ENCODE measurements at regions not wholly inside any gene's neighbourhood (a gene's known extent, or its start where the extent isn't known, plus 50 kb on each side); places are given as distances from the start of the nearest gene placed in this dataset.
"Not testable (repeated sequence)": the region's sequence is repeated elsewhere in the genome, so short reads cannot be mapped to it uniquely, and the experiment has no call there.

DNA sequence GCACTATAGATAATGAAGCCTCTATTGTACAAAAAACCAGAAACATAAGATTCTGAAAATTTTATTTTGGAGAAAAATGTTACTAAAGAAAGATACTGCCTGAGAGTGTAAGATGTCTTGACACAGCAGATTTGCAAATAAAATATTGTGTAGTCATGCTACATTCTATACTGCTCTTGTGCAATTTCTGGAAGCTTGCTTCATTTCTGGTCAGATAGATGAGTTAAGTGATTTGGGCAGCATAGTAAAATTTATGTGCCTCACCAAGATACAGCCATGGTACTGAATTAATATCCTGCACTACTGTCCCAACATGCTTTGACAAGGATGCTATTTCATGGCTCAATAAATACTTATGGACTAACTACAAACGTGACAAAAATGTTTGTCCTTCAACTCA lies 55.1 kb upstream of the STARD13 start:
- no peak for DNase-seq (ENCODE audit: low read depth in 3 of 3, low spot score in 2 of 3)

GRCh38 chr13:33341861-33342452 lies 56.4 kb upstream of the STARD13 start:
- DNase-seq (ENCODE audit: low read depth in 3 of 3, low spot score in 2 of 3), result no peak

DNA sequence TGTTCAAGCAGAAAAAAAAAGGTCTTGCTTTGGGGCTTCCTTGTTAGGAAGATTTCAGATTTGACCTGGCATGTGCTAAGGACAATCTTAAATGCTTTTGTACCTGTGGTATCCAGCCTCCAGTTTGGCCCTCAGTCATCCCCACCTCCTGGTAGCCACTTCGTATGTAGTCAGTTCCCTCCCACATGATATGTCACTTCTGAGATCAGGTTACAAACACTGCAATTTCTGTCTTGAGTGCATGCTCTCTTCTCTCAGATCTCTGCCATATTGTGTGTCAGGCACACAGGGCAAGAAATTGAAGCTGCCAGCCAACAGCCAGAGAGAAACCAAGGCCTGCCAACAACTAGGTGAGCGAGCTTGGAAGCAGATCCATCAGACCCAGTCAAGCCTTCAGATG lies 60.3 kb upstream of the STARD13 start:
- DNase-seq (ENCODE audit: low read depth in 3 of 3, low spot score in 2 of 3), result no peak

- no peak for DNase-seq (ENCODE audit: low read depth in 3 of 3, low spot score in 2 of 3)
These were observed 62.3 kb upstream of the STARD13 start for GRCh38 chr13:33347861-33348260.

DNA sequence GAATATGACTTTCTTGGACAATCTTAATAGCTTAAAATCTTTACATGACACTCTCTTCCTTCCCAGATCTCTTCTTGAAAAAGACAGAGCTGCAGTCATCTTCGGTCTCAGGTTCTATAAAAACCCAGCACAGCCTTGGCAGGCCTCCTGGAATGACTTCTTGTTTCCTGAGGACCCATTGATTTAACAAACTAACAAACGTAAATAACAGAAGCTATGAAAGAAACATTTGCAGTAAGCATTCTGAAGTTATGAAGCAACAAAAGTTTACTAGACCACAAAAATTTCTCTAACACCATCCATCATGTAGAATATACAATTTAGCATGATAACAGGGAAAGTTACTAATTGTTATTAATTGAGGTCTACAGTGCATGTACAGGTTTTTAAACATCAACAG lies 62.8 kb upstream of the STARD13 start:
- no peak for DNase-seq (ENCODE audit: low read depth in 3 of 3, low spot score in 2 of 3)

- no peak for DNase-seq (ENCODE audit: low read depth in 3 of 3, low spot score in 2 of 3)
These were observed 63.9 kb upstream of the STARD13 start for GRCh38 chr13:33349288-33349985.

DNA sequence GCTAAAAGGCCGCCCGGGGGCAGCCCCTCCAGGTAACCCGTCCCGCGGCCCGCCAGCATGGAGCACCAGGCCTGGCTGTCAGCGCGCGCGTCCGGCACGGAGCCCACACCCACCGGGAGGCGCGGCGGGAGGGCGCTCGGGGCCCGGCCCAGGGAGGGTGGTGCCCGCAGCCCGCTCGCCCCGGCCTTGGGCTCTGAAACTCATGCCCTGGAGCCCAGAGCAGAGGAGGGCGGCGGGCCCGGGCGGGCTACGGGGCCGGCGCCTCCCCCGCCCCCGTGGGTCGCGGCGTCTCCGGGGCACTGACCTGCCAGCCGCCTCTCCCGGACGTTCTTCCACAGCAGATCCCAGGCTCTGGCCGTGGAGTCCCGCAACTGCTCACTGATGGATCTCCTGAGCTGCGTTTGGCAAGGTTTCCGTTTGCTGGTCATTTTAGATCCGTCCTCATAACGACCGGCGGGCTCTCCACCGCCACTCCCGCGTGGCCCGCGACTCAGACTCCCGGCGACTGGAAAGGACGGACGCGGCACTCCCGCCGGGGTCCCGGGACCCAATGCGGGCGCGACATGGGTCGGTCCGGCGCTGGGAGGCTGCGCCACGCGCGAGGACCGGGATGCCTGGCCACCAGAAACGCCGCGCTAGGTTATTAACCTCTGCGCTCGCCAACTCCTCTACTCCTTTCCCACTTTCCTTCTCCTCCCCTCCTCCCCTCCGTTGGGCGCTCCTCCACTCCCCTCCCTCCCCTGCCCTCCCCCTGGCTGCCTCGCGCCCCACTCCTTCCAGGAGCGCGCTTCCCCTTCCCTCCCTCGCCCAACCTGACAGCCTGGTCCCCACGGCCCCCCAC lies 64.7 kb upstream of the STARD13 start:
- DNase-seq (ENCODE audit: low read depth in 3 of 3, low spot score in 2 of 3), result no peak

GRCh38 chr13:33351319-33351718 lies 65.8 kb upstream of the STARD13 start:
- DNase-seq (ENCODE audit: low read depth in 3 of 3, low spot score in 2 of 3), result no peak

DNA sequence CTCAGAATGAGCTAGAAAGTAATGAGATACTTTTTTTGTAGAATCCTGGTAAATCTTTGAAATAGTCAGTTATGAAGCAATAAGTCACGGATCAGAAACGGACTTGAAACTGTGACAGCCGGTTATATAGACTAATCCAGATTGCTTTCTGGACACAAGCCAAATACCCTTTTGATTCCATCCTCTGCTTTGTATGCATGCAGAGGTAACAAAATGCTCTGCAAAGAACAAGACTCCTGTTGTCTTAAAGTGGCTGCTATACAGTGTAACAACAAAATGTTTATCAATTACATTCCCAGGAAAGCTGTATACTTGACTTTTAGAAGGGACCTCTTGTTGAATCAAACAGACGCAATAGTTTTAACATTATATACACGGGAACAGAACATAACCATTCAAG lies 66.5 kb upstream of the STARD13 start:
- DNase-seq (ENCODE audit: low read depth in 3 of 3, low spot score in 2 of 3), result no peak

- no peak for DNase-seq (ENCODE audit: low read depth in 3 of 3, low spot score in 2 of 3)
These were observed 67.0 kb upstream of the STARD13 start for GRCh38 chr13:33352526-33352925.

- no peak for DNase-seq (ENCODE audit: low read depth in 3 of 3, low spot score in 2 of 3)
These were observed 67.7 kb upstream of the STARD13 start for GRCh38 chr13:33353210-33353609.

DNA sequence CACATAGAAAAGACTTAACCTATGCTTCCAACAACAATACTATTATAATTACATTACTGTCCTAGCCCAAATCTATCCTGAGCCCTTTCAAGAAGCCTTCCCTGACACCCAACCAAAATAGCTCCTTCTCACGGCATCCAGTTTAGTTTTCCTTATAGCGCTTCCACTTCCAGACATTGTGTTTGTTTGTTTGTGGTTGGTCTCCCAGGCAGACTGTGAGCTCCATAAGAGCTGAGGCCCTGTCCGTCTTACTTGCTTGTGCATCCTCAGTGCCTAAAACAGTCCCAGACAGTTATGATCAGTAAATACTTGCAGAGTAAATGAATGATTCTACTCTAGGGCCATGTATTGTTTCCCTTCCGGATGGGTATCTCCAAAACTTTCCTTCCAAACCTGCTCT lies 68.1 kb upstream of the STARD13 start:
- no peak for DNase-seq (ENCODE audit: low read depth in 3 of 3, low spot score in 2 of 3)

DNA sequence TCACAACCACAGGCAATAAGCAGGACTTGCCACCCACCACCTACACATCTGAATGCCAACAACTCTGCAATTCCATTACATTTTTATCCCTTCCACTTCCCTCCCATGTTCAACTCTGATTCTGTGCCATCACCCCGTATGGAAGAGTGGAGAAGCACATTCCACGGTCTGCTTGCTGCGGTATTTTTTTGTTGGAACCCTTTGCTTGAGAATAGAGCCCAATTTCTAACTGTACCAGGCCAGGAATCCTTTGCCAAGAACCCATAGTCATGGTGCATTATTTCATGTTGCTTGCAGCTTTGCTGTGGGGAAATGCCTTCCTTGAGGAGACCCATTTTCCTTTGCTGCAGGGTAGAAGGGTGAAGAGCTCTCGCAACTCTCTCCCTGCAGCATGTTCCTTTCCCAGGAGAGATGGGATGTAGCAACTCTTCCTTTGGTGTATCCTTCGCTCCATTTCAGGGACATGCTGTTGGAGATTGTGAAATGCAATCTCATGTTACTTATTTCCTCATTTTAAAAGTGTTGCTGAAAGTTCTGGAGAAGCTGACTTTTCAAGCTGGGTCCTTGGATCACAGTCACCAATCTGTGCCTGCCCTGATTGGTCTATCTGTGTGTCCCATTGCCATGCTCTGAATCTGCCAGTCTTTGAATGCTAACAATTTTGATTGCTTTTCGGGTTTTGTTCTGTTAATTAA lies 69.8 kb upstream of the STARD13 start:
- DNase-seq (ENCODE audit: low read depth in 3 of 3, low spot score in 2 of 3), result no peak

DNA sequence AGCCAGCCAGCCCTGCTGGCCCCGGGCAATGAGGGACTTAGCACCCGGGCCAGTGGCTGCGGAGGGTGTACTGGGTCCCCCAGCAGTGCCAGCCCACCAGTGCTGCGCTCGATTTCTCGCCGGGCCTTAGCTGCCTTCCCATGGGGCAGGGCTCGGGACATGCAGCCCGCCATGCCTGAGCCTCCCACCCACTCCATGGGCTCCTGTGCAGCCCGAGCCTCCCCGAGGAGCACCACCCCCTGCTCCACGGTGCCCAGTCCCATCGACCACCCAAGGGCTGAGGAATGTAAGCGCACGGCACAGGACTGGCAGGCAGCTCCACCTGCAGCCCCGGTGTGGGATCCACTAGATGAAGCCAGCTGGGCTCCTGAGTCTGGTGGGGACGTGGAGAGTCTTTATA lies 72.5 kb upstream of the STARD13 start:
- not testable (repeated sequence) for DNase-seq (ENCODE audit: low read depth in 3 of 3, low spot score in 2 of 3)

GRCh38 chr13:33362986-33363727 lies 77.6 kb upstream of the STARD13 start:
- DNase-seq (ENCODE audit: low read depth in 3 of 3, low spot score in 2 of 3), result no peak

DNA sequence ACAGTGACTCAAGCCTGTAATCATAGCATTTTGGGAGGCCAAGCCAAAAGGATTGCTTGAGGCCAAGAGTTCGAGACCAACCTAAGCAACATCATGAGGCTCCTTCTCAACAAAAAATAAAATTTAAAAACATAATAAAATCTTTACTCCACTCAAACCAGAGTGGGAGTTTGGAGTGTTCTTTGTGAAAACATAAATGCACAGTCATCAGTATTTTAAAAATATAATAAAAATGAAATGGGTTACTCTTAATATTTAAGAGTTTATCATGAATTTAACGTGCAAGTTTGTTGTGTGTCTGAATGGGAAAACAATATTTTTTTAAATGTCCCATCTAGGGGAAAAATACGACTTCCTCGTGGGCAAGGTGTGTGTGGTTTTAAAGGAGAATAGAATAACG lies 78.6 kb upstream of the STARD13 start:
- no peak for DNase-seq (ENCODE audit: low read depth in 3 of 3, low spot score in 2 of 3)

GRCh38 chr13:33366469-33367062 lies 81.0 kb upstream of the STARD13 start:
- no peak for DNase-seq (ENCODE audit: low read depth in 3 of 3, low spot score in 2 of 3)

- no peak for DNase-seq (ENCODE audit: low read depth in 3 of 3, low spot score in 2 of 3)
These were observed 81.8 kb upstream of the STARD13 start for GRCh38 chr13:33367171-33367895.

- no peak for DNase-seq (ENCODE audit: low read depth in 3 of 3, low spot score in 2 of 3)
These were observed 82.4 kb upstream of the STARD13 start for GRCh38 chr13:33367926-33368325.

DNA sequence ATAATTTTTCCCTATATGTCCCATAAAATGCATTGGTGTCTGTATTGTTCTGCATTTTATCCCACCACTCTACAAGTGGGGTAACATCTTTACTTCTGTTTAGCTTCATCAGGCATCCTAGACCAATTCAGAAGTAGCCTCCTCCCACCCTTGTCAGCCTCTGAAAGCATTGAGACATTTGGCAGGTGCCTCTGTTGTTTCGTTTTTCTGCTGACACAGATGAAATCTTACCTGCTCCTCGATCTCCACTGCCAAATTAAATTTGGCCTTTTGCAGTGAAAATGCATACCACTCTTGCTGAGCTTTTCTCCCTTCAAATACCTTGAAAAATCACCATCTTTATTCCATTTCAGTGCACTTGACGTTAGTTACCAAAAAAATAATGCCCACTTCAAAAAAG lies 83.5 kb upstream of the STARD13 start:
- DNase-seq (ENCODE audit: low read depth in 3 of 3, low spot score in 2 of 3), result no peak
